SK-N-SH treated with all-trans-retinoic acid at 6 μM for 48 hours (cell line): ENCODE measurements at regions not wholly inside any gene's neighbourhood (a gene's known extent, or its start where the extent isn't known, plus 50 kb on each side); places are given as distances from the start of the nearest gene placed in this dataset.

Experiments
- ARNTL ChIP-seq: fragments of 450-650 bp; formaldehyde crosslinking; IDR thresholded peaks from 2 replicates; pipeline ENCODE4 v1.5.0; 2020; ENCODE audit warnings: low read depth, mild to moderate bottlenecking, moderate library complexity, borderline replicate concordance
- CREB5 ChIP-seq: fragments of 250-450 bp; sonication (Bioruptor Pico); IDR thresholded peaks from 2 replicates; pipeline ENCODE4 v1.5.1; 2020; ENCODE audit warnings: low read depth, mild to moderate bottlenecking, moderate library complexity
- CSRNP3 ChIP-seq: fragments of 250-450 bp; sonication (Bioruptor Pico); IDR thresholded peaks from 2 replicates; pipeline ENCODE4 v1.5.1; 2021; ENCODE audit warnings: mild to moderate bottlenecking, moderate library complexity
- GLIS3 ChIP-seq: fragments of 250-450 bp; sonication (Bioruptor Pico); IDR thresholded peaks from 2 replicates; pipeline ENCODE4 v1.5.0; 2020; ENCODE audit warnings: mild to moderate bottlenecking, moderate library complexity
- OSR1 ChIP-seq: fragments of 250-450 bp; sonication (Bioruptor Pico); IDR thresholded peaks from 2 replicates; pipeline ENCODE4 v1.8.0; 2022; ENCODE audit warnings: moderate library complexity, mild to moderate bottlenecking, inconsistent platforms
- PATZ1 ChIP-seq: fragments of 250-450 bp; sonication (Bioruptor Pico); IDR thresholded peaks from 2 replicates; pipeline ENCODE4 v1.8.0; 2020; ENCODE audit warnings: mild to moderate bottlenecking, moderate library complexity, borderline replicate concordance
- RARB ChIP-seq: fragments of 250-450 bp; sonication (Bioruptor Pico); IDR thresholded peaks from 2 replicates; pipeline ENCODE4 v1.8.0; 2021; ENCODE audit warnings: mild to moderate bottlenecking, moderate library complexity
- SNAI2 ChIP-seq: fragments of 250-450 bp; sonication (Bioruptor Pico); IDR thresholded peaks from 2 replicates; pipeline ENCODE4 v1.5.0; 2020; ENCODE audit warnings: mild to moderate bottlenecking, moderate library complexity
- ZC3H10 ChIP-seq: fragments of 250-450 bp; sonication (Bioruptor Pico); IDR thresholded peaks from 2 replicates; pipeline ENCODE4 v1.5.1; 2021; ENCODE audit warnings: mild to moderate bottlenecking, moderate library complexity
- ZNF8 ChIP-seq: fragments of 450-650 bp; formaldehyde crosslinking; IDR thresholded peaks from 2 replicates; pipeline ENCODE4 v1.5.0; 2020; ENCODE audit warnings: mild to moderate bottlenecking, moderate library complexity

GRCh38 chr16:62321606-62322005 lies 285.4 kb upstream of the CDH8 start:
- no peak for TF ChIP-seq ARNTL (CRISPR knock-in tag)
- TF ChIP-seq ZC3H10 (CRISPR knock-in tag): no peak
- no peak for TF ChIP-seq PATZ1
- TF ChIP-seq GLIS3 (CRISPR knock-in tag): no peak
- no peak for TF ChIP-seq CREB5 (CRISPR knock-in tag)
- TF ChIP-seq RARB (CRISPR knock-in tag): no peak
- TF ChIP-seq OSR1 (CRISPR knock-in tag): no peak
- TF ChIP-seq SNAI2 (CRISPR knock-in tag): no peak
- no peak for TF ChIP-seq ZNF8 (CRISPR knock-in tag)
- no peak for TF ChIP-seq CSRNP3 (CRISPR knock-in tag)
